Activated naive CD8-positive, alpha-beta T cell treated with anti-CD3 and anti-CD28 coated beads, Interleukin-2, amount 50 U/mL, for 24 hours (primary cell): ENCODE measurements at regions not wholly inside any gene's neighbourhood (a gene's known extent, or its start where the extent isn't known, plus 50 kb on each side); places are given as distances from the start of the nearest gene placed in this dataset.

Experiments used
- ATAC-seq: fragments of 150-1000 bp; cut with Tn5 transposase; one replicate; pipeline ENCODE4 v1.10.0; 2021
- DNase-seq: peaks from one replicate; pipeline ENCODE4 v3.0.0; 2021
- H3K27ac Mint-ChIP-seq: one replicate; pipeline ENCODE4 v1.8.0; 2021; ENCODE audit warnings: mild to moderate bottlenecking, mixed read lengths
- H3K27me3 Mint-ChIP-seq: one replicate; pipeline ENCODE4 v1.8.0; 2021; ENCODE audit warnings: mixed read lengths
- H3K36me3 Mint-ChIP-seq: one replicate; pipeline ENCODE4 v1.8.0; 2021; ENCODE audit warnings: low read depth, mixed read lengths
- H3K4me1 Mint-ChIP-seq: one replicate; pipeline ENCODE4 v1.8.0; 2021; ENCODE audit warnings: mixed read lengths
- H3K4me3 Mint-ChIP-seq: one replicate; pipeline ENCODE4 v1.8.0; 2021; ENCODE audit warnings: mild to moderate bottlenecking, moderate library complexity, mixed read lengths
- H3K9me3 Mint-ChIP-seq: one replicate; pipeline ENCODE4 v1.8.0; 2021; ENCODE audit warnings: mixed read lengths

- Mint-ChIP-seq H3K27me3 (peaks cover 2% of the 10 kb centered on the region), H3K4me1 (no peaks in the 10 kb centered on the region), H3K36me3 (no peaks in the 10 kb centered on the region), H3K4me3 (no peak overlapping the region), H3K27ac (no peak overlapping the region), H3K9me3 (no peaks in the 10 kb centered on the region)
- no peak for DNase-seq
- no peak for ATAC-seq
These were observed 630.2 kb upstream of the CADM1 start for GRCh38 chr11:116134450-116134849.

GRCh38 chr11:116132273-116132978 is 628.2 kb upstream of the CADM1 start:
- no peaks in the 10 kb centered on the region for H3K27me3 Mint-ChIP-seq
- no peaks in the 10 kb centered on the region for H3K9me3 Mint-ChIP-seq
- ATAC-seq (no peak), DNase-seq (no peak)
- H3K36me3 Mint-ChIP-seq, result no peaks in the 10 kb centered on the region
- no peak overlapping the region for H3K4me3 Mint-ChIP-seq
- no peak overlapping the region for H3K27ac Mint-ChIP-seq
- no peaks in the 10 kb centered on the region for H3K4me1 Mint-ChIP-seq

- Mint-ChIP-seq H3K4me3 (no peak overlapping the region), H3K9me3 (no peaks in the 10 kb centered on the region), H3K27me3 (no peaks in the 10 kb centered on the region), H3K27ac (no peak overlapping the region), H3K36me3 (no peaks in the 10 kb centered on the region), H3K4me1 (no peaks in the 10 kb centered on the region)
- no peak for ATAC-seq
- no peak for DNase-seq
These were observed 625.9 kb upstream of the CADM1 start for GRCh38 chr11:116130122-116130521.

GRCh38 chr11:116129456-116129855 is 625.2 kb upstream of the CADM1 start:
- no peak for DNase-seq
- H3K9me3 Mint-ChIP-seq, result no peaks in the 10 kb centered on the region

GRCh38 chr11:116126562-116126961 is 622.3 kb upstream of the CADM1 start:
- no peaks in the 10 kb centered on the region for H3K36me3 Mint-ChIP-seq
- no peak overlapping the region for H3K27ac Mint-ChIP-seq
- H3K4me3 Mint-ChIP-seq, result no peak overlapping the region
- H3K27me3 Mint-ChIP-seq, result no peaks in the 10 kb centered on the region
- no peak for DNase-seq
- H3K4me1 Mint-ChIP-seq, result no peaks in the 10 kb centered on the region
- ATAC-seq, result no peak
- H3K9me3 Mint-ChIP-seq, result no peaks in the 10 kb centered on the region

More at GRCh38 chr11:116129456-116129855, 625.2 kb upstream of the CADM1 start:
- Mint-ChIP-seq H3K36me3 (no peaks in the 10 kb centered on the region), H3K4me1 (no peaks in the 10 kb centered on the region), H3K27me3 (no peaks in the 10 kb centered on the region), H3K27ac (no peak overlapping the region), H3K4me3 (no peak overlapping the region)
- no peak for ATAC-seq

GRCh38 chr11:116124922-116125714 is 620.9 kb upstream of the CADM1 start:
- no peak for DNase-seq
- Mint-ChIP-seq H3K27me3 (no peaks in the 10 kb centered on the region), H3K9me3 (no peaks in the 10 kb centered on the region), H3K4me1 (no peaks in the 10 kb centered on the region), H3K36me3 (no peaks in the 10 kb centered on the region), H3K4me3 (no peak overlapping the region), H3K27ac (no peak overlapping the region)
- no peak for ATAC-seq

- H3K4me3 Mint-ChIP-seq, result no peak overlapping the region
- no peaks in the 10 kb centered on the region for H3K4me1 Mint-ChIP-seq
- DNase-seq (no peak), ATAC-seq (no peak)
- no peaks in the 10 kb centered on the region for H3K36me3 Mint-ChIP-seq
- no peak overlapping the region for H3K27ac Mint-ChIP-seq
- no peaks in the 10 kb centered on the region for H3K9me3 Mint-ChIP-seq
- H3K27me3 Mint-ChIP-seq, result no peaks in the 10 kb centered on the region
These were observed 619.5 kb upstream of the CADM1 start for GRCh38 chr11:116123739-116124138.

- no peak for ATAC-seq
- no peak for DNase-seq
- Mint-ChIP-seq H3K4me3 (no peak overlapping the region), H3K27me3 (no peaks in the 10 kb centered on the region), H3K36me3 (no peaks in the 10 kb centered on the region), H3K4me1 (no peaks in the 10 kb centered on the region), H3K9me3 (no peaks in the 10 kb centered on the region), H3K27ac (no peak overlapping the region)
These were observed 618.7 kb upstream of the CADM1 start for GRCh38 chr11:116122697-116123472.

GRCh38 chr11:116119158-116119557 is 614.9 kb upstream of the CADM1 start:
- Mint-ChIP-seq H3K36me3 (no peaks in the 10 kb centered on the region), H3K27me3 (no peaks in the 10 kb centered on the region), H3K4me3 (no peak overlapping the region), H3K4me1 (no peaks in the 10 kb centered on the region), H3K9me3 (no peaks in the 10 kb centered on the region), H3K27ac (no peak overlapping the region)
- ATAC-seq (no peak), DNase-seq (no peak)

- H3K27me3 Mint-ChIP-seq, result no peaks in the 10 kb centered on the region
These were observed 613.9 kb upstream of the CADM1 start for GRCh38 chr11:116118138-116118470.

GRCh38 chr11:116117331-116118137 is 613.3 kb upstream of the CADM1 start:
- Mint-ChIP-seq H3K4me1 (no peaks in the 10 kb centered on the region), H3K9me3 (no peaks in the 10 kb centered on the region), H3K36me3 (no peaks in the 10 kb centered on the region), H3K27me3 (no peaks in the 10 kb centered on the region), H3K27ac (no peak overlapping the region), H3K4me3 (no peak overlapping the region)
- no peak for ATAC-seq
- DNase-seq, result no peak

More at GRCh38 chr11:116118138-116118470, 613.9 kb upstream of the CADM1 start:
- Mint-ChIP-seq H3K27ac (no peak overlapping the region), H3K4me3 (no peak overlapping the region), H3K4me1 (no peaks in the 10 kb centered on the region), H3K36me3 (no peaks in the 10 kb centered on the region), H3K9me3 (no peaks in the 10 kb centered on the region)
- DNase-seq, result no peak
- ATAC-seq, result no peak

- ATAC-seq (no peak), DNase-seq (no peak)
- H3K27ac Mint-ChIP-seq, result no peak overlapping the region
- H3K4me1 Mint-ChIP-seq, result no peaks in the 10 kb centered on the region
- no peaks in the 10 kb centered on the region for H3K9me3 Mint-ChIP-seq
- no peaks in the 10 kb centered on the region for H3K36me3 Mint-ChIP-seq
- H3K27me3 Mint-ChIP-seq, result no peaks in the 10 kb centered on the region
- H3K4me3 Mint-ChIP-seq, result no peak overlapping the region
These were observed 611.6 kb upstream of the CADM1 start for GRCh38 chr11:116115801-116116200.

- no peaks in the 10 kb centered on the region for H3K9me3 Mint-ChIP-seq
- no peak overlapping the region for H3K4me3 Mint-ChIP-seq
- no peaks in the 10 kb centered on the region for H3K36me3 Mint-ChIP-seq
- DNase-seq (no peak), ATAC-seq (no peak)
- H3K27me3 Mint-ChIP-seq, result no peaks in the 10 kb centered on the region
- no peaks in the 10 kb centered on the region for H3K4me1 Mint-ChIP-seq
- no peak overlapping the region for H3K27ac Mint-ChIP-seq
These were observed 610.0 kb upstream of the CADM1 start for GRCh38 chr11:116114198-116114651.
